Medulla oblongata (tissue), 1 donor: ENCODE measurements at regions not wholly inside any gene's neighbourhood (a gene's known extent, or its start where the extent isn't known, plus 50 kb on each side); places are given as distances from the start of the nearest gene placed in this dataset.

ENCODE experiments used
- DNase-seq: peaks from one replicate; pipeline ENCODE4 v3.0.0-alpha.2; 2015; ENCODE audit errors: extremely low spot score

DNA sequence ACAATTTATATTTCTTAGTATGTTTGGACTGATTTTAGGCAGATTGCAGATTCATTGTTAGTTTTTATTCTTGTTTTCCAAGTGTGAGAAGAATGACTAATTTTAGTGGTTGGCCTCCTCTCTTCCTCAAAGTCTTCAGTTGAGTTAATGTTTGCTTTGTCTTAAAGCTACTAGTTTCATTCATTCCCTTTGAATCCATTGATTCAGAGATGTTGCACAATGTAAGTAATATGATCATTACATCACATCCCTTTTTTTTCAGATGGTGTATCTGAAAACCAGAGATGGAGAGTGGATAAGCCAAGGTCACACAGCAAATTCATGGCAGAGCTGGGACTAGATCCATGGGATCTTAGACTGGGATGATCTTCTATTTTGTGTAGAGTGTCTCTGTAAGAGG, 577.5 kb downstream of the BCL11B start:
- no peak for DNase-seq

GRCh38 chr14:98695809-98696208, 576.2 kb downstream of the BCL11B start:
- no peak for DNase-seq

DNA sequence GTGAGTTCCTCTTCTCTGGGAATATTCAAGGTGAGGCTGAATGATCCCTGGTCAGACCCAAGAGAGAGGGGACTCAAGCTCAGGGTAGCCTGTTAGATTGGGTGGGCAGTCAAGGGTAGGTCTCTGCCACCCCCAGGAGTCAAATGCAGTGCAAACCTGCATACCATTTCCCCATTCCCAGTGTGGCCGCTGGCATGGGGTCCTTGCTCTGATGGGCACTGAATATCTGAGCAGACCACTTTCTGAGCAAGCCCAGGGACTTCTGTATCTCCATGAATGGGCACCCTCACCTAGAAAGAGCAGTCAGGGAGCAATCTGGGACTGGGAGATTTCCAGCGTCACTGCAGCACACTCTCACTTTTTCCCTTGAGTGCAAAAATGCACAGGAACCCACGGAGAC, 573.7 kb downstream of the BCL11B start:
- no peak for DNase-seq

- DNase-seq: no peak
Measured at GRCh38 chr14:98700748-98701147, 571.2 kb downstream of the BCL11B start.

- DNase-seq: no peak
Measured at GRCh38 chr14:98701377-98701776, 570.6 kb downstream of the BCL11B start.

DNA sequence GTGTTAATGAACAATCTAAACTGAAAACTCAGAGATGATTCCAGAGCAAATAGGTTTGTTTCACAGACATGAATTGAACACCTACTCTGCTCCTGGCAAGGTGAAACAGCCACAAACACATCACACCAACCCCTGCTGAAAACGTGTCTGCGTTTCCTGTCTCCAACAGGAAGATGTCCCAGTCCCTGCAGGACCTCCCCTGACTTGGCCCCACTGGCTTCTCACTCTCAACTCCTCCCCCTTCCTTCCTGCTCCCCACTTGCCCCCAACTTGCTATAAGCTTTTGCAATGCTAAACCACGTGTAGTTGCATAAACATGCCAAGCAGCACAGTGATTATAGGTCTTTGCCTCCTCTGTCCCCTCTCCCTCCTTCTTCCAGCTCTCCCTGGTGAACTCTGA, 567.6 kb downstream of the BCL11B start:
- no peak for DNase-seq

DNA sequence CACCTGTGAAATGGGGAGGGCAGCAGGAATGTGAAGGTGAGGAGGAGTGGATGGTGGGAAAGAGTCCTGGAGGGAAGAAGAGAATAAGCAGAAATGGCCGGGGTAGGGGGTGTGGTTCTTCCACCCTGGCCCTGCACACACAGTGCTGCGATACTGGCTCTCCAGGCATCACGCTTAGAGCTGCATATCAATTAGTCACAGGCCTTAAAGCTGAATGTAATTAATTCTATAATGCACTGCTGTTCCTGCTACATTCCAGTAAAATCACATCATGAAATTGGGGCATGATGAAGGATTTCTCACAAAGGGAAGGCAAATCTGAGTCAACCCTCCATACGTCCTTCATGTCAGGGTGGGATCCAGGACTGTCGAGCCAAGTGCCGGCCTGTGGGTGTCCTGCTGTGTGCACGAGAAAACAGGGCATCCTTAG, 566.1 kb downstream of the BCL11B start:
- no peak for DNase-seq

GRCh38 chr14:98707522-98707921, 564.5 kb downstream of the BCL11B start:
- DNase-seq: no peak

GRCh38 chr14:98708555-98708954, 563.4 kb downstream of the BCL11B start:
- no peak for DNase-seq

DNA sequence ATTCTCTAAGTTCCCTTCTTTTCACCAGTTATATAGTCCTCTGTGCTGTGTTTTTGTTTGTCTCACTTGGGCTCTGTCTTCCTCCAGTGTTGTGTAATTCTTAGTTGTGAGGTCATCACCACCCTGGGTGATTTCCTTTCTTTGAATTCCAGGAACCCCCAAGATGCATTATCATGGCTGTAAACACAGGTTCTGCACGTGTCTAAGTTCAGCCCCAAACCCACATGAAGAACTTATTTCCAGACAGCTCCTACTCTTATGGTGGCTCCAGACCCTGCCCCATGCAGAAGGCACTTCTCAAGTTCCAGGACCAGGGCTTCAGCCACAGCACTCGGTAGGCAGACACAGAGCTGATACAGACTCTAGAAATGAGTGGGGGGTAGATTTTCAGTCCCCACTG, 560.5 kb downstream of the BCL11B start:
- DNase-seq: no peak

- no peak for DNase-seq
Measured at GRCh38 chr14:98714626-98715425, 557.2 kb downstream of the BCL11B start.

GRCh38 chr14:98716133-98716532, 555.9 kb downstream of the BCL11B start:
- no peak for DNase-seq

GRCh38 chr14:98721061-98721460, 550.9 kb downstream of the BCL11B start:
- DNase-seq: no peak

- no peak for DNase-seq
Measured at GRCh38 chr14:98724734-98725133, 547.3 kb downstream of the BCL11B start.

DNA sequence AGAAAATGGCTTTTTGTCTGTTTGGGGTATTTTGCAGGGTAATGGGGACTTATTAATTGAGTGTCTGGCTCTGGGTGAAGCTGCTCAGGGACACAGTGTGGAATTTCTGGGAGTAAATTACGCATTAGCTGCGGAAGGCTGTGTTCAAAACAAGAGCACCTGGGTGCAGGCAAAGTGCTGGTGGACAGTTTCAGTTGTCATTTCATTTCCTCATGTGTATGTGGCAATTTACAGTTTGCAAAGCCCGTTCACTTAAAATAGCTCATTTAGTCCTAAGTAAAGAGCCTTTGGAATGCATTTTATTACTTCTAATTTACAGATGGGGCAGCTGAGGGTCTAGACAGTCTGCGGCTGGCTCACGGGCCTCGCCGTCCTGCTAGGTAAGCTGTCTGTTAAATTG, 546.8 kb downstream of the BCL11B start:
- DNase-seq: no peak

DNA sequence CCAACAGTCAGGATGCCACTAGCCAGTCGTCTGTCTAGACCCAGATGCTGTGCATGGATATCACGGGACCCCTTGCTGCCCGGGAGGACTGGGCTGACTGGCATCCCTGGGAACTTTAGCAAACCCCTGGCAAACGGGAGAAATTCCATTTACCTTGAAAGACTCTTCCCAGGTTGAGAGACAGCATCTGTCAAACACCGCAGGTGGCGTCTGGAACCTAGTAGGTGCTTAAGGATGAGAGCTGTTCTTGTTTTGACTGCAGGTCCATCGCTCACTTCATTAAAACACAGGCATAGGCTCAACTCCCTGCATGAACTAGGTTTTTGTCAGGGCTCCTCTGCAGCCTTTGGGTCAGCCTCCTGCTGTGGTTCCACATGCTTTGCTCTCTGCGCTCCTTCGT, 546.3 kb downstream of the BCL11B start:
- no peak for DNase-seq

DNA sequence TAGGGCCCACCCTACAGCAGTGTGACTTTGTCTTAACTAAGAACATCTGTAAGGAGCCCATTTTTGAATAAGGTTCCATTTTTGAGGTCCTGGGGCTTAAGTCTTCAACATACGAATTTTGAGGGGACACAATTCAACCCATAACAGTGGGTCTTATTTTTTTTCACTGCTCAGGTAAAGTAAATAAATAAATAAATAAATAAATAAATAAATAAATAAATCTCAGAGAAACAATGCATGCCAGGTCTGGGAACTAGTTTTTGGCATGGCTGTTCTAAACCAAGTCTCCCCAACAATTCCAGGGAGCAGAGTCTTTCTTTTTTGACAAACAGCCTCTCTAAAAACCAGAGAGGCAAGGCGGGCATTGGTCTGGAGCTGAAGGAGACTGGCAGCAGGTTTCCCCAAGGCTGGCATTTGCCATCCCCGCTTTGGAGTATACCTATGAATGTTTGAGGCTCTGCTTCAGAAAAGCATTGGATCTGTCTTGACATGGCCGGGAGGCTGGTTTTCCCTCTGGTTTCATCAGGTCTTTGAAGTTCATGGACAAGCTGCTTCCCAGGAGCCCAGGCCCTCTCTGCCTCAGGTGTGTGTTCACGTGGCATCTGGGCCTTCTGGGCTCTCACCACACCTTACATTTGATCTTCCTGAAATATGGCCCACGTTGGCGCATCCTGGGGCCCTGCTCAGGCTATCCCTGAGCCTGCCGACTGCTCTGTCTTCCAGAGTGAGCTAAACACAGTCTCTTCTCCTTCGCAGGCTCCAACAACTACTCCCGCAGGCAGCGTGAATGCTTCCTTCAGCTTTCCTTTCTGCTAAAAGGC, 545.2 kb downstream of the BCL11B start:
- no peak for DNase-seq

GRCh38 chr14:98728024-98728423, 544.0 kb downstream of the BCL11B start:
- no peak for DNase-seq

DNA sequence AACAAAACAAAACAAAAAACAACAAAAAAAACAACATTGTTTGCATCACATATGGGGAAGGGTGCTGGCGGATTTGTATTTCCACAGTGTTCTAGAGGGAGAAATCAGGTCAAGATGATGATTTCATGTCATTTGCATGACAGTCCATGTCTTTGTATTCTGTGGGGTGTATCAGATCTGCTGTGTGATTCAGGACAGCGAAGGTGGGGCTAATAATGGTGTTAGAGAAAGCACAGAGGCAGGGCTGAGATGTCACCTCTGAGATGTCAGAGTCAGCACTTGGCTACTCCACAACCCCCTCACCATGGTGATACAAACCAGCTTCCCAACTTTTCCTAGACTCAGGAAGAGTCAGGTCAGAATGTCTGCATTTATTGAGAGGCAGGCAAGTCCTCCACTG, 543.2 kb downstream of the BCL11B start:
- no peak for DNase-seq

GRCh38 chr14:98731286-98731685, 540.7 kb downstream of the BCL11B start:
- DNase-seq: no peak

GRCh38 chr14:98731701-98732100, 540.3 kb downstream of the BCL11B start:
- DNase-seq: no peak

DNA sequence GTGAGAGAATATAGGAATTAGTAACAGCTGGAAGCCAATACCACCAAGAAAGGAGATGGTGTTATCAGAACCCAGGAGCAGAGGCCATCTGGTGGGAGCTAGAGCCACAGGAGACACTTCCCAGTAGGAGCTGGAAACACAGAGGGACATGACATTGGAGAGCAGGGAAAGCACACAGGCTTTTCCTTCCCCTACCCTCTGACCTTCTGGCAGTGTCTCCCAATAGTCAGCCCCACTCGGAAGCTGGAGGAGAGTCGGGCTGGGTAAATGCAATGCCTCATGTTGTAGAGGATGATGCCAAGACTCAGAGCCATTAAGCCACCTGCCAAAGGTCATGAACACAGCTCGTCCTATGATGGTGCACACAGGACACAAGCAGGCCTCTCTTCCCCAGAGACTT, 538.5 kb downstream of the BCL11B start:
- no peak for DNase-seq

GRCh38 chr14:98736701-98737338, 535.2 kb downstream of the BCL11B start:
- DNase-seq: no peak
